ENCODE measurements at regions not wholly inside any gene's neighbourhood (a gene's known extent, or its start where the extent isn't known, plus 50 kb on each side); places are given as distances from the start of the nearest gene placed in this dataset.

DNA sequence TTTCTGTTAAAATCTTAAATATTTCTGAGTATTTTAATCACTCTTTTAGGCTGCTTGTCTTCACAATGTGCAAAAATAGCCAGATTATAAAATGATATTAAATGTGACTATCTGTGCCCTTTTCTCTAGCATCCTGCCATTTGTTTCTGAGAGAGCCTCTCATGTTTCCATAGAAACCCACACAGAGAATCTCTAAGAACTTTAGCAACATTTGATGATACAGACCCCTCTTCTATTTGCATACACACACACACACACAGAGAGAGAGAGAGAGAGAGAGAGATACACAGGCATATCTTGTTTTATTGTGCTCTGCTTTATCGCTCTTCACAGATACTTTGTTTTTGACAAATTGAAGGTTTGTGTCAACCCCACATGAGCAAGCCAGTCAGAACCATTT lies 134.5 kb upstream of the DDX18 start:
- no peak for DNase-seq

DNA sequence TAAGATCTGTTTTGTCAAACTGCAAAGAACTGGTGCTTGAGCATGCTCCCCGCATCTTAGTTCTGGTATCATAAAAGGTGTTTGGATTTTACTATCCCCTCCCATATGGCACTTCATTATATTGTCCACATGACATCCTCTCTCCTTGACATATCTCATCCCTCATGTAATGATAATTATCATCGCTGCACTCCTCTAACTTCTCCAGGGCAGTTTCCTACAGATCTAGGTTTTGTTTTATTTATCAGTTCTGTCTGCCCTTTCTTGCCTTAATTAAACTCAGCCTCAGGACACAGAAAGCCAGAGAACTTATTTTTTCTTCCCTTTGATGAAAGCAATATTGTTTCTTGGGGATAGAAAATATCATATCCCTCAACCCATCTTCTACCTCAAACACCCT lies 129.6 kb upstream of the DDX18 start:
- DNase-seq: no peak

DNA sequence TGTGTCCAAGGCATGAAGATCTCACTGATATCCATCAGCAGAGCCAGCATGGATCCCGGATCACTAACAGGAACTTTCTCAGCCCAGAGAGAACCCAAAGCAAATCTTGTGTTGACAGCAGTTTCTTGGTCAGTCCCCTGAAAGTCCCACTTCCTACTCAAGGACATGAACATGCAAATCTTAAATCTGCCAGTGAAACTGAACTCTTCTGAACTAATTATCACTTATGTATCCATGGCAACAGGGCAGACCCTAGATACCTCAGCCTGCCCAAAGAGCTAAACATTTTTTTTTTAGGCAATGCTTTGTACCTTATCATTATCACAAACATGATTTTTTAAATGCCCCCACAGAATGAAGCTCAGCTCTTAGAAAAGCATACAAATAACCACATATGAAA lies 127.8 kb upstream of the DDX18 start:
- no peak for DNase-seq

DNA sequence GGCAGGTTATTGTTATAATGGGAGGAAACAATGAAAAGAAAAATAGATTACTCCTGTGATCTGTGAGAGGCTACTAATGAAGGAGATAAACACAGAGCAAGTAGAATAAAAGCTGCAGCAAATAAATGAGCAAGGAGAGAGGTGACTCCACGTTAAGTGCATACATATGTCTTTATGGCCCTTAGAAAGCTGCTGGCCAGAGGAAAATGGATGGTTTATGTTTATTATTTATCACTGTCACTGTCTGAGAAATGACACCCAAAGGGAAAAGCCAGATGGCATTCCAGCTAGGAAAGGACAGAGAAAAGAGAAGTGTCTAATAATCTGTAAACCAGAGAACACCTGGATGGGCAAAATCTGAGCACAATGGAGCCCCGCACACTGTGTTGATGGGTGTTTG lies 122.9 kb upstream of the DDX18 start:
- DNase-seq: no peak

DNA sequence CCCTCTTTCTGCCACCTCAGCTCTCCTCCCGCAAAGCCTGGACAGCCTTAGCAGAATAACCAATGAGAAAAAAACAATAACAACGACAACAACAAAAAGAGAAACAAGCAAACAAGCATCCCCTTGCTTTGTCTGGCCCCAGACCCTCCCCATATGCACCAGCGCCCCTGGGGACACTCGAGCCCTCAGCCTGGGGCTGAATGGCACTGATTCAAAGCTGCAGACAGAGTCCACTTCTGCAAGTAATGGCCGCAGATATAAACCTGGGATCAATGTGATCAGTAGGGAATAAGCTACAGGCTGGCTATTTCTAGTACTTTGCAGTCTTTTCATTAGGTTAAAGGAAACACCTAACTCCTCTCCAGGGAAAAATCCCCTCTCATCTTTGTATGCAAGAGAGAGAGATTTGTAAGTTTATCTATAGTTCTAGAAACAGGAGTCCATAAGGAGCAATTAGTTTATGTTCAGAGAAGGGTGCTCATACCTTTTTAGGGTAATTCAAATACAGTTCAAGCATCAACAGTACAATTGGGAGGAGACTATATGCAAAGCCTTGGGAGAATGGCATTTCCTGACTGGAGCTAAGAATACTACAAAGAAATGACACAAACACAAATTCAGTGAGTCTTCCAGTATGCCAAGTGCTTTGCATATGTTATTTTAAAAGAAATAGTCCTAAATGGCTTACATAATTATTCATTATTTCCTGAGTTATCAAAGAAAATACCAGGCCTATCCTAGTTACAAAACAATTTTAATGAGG lies 122.3 kb upstream of the DDX18 start:
- DNase-seq: no peak

DNA sequence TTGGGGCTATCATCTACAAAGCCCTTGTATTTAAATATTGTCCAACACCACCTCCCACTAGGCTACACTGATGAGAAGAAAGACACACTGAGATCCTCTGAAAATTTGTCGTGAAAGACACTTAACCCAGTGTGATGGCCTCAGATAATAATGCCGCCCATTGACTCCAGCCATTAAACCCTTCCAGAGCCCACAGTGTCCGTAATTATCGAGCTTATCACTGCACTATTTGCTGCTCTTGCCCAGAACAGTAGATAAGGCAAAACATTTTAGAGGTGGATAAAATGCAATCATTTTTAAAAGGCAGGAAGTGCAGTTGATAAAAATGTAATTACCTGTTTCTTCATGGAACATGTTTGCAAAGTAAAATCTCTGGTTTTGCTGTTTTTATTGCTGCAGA lies 121.3 kb upstream of the DDX18 start:
- no peak for DNase-seq

DNA sequence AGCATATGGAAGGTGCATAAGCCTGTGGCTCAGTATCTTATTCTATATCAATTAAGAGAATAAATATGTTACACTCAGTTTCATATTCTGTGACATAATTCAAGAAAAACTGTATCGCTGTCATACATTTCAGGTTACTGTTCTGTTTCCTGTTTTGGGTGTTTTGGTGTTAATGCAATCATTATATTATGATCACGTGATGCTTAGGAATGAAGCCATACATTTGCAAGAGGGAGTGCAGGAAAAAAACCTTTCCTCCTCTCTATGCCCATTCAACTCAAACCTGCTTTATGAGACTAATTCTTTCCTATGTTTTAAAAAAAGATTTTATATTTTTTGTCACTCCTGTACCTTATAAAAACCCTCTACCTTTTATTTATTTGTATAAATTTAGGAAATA lies 120.8 kb upstream of the DDX18 start:
- no peak for DNase-seq

DNA sequence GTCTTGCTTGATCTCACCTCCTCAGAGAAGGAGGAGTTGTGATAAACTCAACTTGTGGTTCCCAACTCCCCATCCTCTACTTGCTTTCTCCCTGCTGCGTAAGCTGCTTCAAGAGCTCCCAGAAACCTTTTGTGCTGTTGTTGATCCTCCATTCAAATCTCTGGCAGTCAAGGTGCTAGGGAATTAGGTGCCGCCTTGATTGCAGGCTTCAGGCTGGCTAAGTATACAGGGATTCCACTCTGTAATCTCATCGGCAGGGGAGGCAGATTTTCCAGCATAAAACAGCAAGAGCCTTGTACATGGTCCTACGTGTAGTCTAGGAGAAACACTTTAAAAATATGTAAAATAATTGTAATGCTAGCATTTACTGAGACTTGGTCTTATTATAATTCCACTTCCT lies 116.2 kb upstream of the DDX18 start:
- no peak for DNase-seq

DNA sequence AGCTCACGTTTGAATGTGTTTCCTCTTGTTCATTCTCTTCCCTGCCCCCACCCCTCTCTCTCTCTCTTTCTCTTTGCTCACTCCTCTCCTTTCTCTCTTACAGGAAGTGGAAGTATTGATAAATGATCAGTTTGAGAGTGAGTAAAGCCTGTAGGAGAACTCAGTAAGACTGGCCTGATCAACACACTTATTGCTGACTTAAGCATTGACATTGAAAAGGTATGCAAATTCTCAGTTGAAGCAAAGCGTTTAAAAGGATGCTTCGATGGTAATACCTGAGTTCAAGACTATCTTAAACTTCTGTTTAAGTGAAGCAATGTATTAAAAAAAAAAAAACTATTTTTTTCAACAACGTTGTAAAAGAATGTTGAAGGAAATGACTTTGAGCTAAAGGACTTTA lies 115.7 kb upstream of the DDX18 start:
- no peak for DNase-seq

DNA sequence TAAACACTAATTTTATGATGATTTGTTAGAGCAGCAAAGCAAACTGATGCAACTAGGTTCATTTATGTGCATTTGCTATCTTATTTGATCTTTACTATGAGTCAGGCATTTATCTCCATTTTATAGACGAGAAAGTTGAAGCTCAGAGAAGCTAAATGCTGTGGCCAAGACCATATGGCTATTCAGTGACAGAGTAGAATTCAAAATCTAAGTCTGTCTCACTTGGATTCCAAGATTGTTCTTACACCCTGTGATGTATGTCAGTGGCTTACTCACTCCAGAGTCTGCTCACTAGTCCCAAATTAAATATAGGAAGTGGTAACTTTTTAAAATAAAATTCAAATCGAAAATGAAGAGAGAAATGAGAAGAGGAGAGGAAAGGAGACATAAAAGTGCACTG lies 114.0 kb upstream of the DDX18 start:
- no peak for DNase-seq

DNA sequence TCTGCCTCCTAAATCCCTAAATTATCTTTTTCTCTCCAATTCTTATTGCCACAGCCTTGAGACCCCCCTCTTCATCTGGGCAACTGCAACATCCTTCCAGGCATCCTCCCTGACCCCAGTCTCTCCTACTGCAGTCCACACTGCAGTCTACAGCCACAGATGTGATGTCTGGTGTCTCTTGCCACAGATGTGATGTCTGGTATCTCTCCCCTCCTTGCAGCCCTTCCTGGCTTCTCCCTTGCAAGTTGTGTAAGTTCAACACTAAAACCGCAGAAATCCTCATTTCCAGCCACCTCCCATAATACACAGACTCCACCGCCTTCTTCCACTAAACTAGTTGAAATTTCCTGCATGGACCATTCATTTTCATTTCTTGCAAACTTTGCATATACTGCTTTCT lies 113.1 kb upstream of the DDX18 start:
- DNase-seq: no peak

DNA sequence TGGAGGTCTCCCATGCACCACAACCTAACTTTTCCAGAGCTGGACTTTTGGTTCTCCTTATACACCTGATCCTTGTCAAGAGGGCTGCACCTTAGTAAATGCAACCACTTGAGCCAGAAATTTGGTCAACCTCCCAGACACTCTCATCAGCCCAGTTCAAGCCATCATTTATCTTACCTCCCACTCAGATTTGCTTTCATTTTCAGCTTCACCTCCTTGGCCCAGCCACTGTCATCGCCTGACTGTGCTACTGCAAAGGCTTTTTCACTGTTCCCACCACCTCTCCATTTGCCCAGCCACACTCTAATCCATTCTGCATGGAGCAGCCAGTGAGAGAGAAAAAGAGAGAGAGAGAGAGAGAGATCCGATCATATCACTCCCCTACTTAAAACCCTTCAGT lies 112.4 kb upstream of the DDX18 start:
- no peak for DNase-seq

DNA sequence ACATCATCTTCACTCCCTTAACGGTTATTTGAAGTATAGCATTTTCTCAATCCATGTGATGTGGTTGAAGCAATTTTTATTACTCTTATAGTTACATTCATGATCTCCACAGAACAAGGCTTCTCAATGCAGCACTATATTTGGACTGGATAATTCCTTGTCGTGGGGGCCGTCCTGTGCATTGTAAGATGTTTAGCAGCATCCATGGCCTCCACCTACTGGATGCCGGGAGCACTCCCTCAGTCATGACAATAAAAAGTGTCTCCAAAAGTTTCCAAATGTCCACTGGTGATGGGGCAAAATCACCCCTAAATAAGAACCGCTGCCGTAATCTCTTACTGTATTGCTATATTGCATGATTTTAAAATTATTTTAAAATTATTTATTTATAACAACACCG lies 110.6 kb upstream of the DDX18 start:
- DNase-seq: no peak

DNA sequence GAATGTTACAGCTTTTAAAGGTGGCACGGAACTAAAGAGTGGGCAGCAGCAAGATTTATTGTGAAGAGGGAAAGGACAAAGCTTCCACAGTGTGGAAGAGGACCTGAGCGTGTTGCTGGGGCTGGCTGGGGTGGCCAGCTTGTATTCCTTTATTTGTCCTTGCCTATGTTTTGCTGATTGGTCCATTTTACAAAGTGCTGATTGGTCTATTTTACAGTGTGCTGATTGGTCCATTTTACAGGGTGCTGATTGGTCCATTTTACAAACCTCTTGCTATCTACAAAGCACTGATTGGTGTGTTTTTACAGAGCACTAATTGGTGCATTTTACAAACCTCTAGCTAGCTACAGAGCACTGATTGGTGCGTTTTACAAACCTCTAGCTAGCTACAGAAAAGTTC lies 109.7 kb upstream of the DDX18 start:
- no peak for DNase-seq

DNA sequence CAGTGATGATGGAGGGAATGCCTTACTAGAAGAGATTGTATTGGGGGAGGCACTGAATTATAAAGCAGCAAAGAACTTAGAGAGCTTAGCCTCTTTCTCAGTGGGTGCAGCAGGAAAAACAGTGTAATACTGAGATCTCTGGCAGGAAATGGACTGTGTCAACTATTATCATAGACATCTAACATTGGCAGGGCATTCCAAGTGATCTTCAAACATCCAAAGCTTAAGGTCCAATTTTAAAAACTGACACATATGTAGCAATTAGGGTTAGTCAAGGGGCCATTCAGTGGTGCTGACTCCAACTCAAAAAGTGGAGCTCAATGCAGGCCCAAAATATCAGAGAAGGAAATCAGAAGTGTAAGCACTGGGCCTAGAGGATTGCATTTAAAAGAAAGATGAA lies 106.6 kb upstream of the DDX18 start:
- no peak for DNase-seq

DNA sequence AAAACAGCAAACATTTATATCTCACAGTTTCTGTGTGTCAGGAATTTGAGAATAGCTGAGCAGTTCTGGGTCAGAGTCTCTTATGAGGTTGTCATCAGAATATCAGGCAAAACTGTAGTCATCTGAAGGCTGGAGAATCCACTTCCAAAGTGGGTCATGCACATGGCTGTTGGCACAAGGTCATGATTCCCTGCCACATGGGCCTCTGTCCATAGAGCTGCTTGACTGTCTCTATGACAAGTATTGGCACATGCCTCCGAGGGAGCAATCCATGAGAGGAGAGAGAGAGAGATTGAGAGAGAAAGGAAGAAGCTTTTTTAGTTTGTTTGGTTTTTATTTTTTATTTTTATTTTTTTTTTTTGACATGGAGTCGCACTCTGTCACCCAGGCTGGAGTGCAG lies 101.8 kb upstream of the DDX18 start:
- no peak for DNase-seq

DNA sequence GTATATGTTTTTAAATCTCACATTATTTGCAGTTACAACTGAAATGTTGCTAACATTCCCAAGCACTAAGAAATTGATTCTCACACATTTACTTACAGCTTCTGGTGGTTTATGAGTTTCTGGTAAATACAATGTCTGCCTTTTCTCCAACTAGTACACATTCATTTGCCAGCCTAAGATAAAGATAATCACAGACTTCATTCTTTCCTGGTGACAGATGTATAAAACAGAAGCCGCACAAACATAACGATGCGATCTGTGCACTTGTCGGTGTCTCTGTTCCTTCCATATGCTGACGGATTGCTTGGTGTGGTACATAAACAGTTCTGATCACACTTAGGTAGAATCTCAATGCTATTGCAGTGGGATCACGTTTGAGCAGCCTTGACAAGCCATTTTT lies 100.4 kb upstream of the DDX18 start:
- DNase-seq: no peak

DNA sequence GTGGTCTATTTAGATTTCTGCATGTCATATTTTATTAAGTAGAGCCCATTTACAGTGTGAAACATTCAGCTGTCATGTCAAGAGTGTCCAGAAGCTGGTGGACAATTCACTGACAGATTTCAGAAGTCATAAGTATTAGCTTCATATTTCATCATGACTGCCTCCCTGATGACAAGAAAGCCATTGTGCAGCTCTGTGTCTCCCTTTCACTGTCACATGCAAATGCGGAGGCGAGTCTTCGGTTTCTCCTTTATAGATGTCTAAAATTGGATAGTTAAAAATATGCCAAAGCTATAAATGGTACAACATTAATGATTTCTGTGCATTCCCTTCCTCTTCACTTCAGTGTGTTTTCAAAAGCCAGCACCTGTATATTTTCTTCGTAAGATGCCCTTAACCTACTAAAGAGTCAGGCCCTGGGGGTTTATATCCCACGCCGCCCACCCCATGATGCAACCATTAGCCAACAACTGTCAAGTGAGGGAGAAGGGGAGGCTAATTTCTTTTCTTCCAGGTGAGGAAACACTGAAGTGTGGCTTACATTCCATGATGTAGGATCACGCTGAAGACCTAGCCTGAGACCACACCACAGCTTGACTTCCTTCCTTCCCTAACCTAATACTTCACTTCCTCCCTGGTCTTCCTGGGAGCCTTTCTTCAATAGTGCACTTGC lies 99.6 kb upstream of the DDX18 start:
- no peak for DNase-seq

DNA sequence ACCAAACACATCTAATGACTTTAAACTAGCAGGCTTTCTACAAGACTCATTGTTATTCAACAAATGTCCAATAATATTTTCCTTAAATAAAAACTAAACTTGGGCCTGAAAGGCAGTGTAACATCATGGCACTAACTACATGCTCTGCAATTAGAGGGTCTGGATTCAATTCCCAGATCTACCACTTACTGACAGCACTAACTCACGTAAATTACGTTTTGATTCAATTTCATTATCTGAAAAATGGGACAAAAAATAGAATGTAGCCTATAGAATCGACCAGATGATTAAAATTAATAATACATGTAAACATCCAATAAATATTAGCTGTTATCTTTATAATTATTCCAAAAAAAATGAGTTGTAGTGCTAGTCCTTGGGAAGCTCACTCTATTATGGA lies 98.0 kb upstream of the DDX18 start:
- no peak for DNase-seq

DNA sequence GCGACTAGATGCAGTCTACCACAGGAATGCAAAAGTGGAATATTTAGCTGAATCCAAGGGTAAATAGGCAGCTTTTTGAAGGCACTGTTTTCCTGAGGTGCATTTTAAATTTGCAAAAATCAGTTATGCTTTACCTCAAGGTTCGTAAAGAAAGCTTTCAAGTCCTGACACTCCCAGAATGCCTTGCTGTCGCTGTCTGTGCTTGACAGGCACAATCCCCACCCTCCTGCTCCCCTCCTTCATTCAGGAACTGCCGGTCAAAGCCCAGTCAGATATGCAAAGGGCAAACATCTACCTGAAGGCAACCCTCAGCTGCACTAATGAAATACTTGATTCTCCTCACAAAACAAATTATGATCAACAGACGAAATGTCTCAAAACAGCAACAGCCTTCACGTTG lies 97.4 kb upstream of the DDX18 start:
- DNase-seq: no peak

DNA sequence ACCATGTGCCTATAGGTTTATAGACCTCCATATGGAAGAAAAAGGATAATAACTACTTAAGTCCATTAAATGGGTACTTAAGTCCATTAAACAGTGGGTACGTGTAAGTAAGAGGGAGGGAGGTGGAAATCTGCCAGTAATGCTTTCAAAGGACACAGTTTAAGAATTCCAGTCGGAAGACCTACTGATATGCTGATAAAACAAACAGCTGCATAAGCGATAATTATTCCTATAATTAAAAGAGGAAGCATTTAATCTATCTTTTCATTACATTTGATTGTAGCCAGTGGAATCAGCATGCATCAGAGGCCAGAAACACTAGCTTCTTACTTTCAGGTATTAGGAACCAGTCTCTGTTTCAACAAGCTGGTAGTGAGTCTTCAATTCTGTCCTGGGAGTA lies 96.4 kb upstream of the DDX18 start:
- no peak for DNase-seq

DNA sequence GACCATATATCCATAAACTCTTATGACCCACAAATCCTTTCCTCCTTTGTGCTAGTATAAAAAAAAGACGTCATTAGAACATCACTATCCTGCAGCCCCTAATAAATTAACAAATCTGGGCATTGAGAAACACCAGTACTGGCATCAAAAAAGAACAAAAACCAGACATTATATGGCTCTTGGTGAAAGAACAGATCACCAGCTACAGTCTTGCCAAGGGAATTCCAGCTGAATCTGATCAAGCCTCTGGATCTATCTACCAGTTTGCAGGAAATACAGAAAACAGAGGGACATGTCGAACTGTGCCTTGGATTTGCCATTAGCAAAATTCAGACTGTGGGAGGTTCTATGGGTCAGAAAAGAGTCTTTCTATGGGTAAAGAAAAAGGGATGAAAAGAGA lies 93.7 kb upstream of the DDX18 start:
- DNase-seq: no peak

DNA sequence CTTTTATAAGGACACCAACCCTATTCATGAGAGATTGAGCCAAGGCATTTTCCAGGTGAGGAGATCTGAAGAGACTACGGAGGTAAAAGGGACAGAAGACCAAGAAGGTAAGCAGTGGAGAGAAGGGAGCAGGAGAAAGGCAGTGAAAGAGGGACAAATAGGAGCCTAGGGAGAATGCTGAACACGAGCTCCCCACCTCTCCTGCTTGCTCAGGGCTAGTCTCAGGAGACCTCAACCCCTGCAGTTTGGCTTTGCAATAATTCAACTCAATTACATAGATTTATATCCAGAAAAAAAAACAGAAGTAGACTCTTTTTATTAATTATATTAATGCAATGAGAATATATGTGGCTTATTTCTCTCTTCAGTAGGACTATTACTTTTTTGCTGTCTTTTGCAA lies 91.0 kb upstream of the DDX18 start:
- no peak for DNase-seq

DNA sequence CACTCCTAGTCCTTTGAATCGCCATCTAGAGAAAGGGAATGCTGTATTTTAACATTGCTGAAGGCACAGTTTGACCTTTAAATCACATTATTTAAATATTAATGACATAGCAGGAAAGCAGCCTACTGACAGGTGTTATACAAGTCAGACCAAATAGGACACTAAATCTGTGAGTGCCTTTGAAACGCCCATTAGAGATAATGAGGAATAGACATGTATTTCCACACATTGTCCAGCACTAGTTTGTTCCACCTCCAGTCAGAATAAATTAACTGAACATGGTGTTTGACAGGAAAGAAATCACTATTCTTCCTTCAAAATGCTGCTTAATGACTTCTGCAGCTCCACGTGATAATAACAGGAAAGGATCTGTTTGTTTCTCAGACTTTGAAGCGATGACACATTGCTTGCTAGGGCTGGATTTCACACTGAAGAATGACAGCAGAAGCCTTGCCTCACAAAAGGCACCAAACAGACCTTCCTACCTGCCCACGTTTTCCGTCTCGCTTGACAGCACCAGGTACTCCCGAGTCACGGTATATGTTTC lies 90.5 kb upstream of the DDX18 start:
- no peak for DNase-seq

DNA sequence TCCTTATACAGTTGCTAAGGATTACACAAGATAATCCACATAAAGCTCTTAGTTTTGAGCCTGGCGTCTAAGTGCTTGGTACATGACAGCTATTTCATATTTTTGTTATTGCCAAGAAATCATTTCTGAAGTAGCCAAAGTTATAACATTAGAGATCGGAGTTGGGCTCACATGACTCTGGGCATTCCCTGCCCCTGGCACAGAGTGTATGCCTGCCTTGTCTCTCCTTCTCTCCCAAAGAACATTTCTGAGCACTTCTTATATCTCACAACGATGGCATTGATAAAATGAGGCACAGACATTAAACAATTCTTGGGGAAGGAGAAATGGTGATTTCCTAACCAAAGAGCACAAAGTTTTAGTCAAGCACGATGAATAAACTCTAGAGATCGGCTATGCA lies 87.7 kb upstream of the DDX18 start:
- no peak for DNase-seq
